Mucosa of descending colon (tissue), 3 donors: ENCODE measurements at regions not wholly inside any gene's neighbourhood (a gene's known extent, or its start where the extent isn't known, plus 50 kb on each side); places are given as distances from the start of the nearest gene placed in this dataset.
A peak's percentile ranks its signal among the peaks of the same experiment; 100 is the strongest.

Source experiments
- ATAC-seq: fragments of 200-7000 bp; cut with Tn5 transposase; one replicate; pipeline ENCODE4 v1.9.1; 2020; ENCODE audit warnings: mild to moderate bottlenecking, moderate library complexity
- DNase-seq, 3 donors: peaks; one replicate each; pipeline ENCODE4 v3.0.0-alpha.2; 2020
- H3K36me3 ChIP-seq: fragments of 200-600 bp; one replicate; pipeline ENCODE4 v1.8.0; 2021; ENCODE audit warnings: low read depth, mild to moderate bottlenecking
- H3K4me1 ChIP-seq: fragments of 200-600 bp; one replicate; pipeline ENCODE4 v1.8.0; 2021; ENCODE audit warnings: low read depth, mild to moderate bottlenecking
- H3K4me3 ChIP-seq: fragments of 200-600 bp; one replicate; pipeline ENCODE4 v1.8.0; 2021; ENCODE audit warnings: mild to moderate bottlenecking
- H3K9me3 ChIP-seq: fragments of 200-600 bp; one replicate; pipeline ENCODE4 v1.8.0; 2021; ENCODE audit warnings: mild to moderate bottlenecking
- intact Hi-C, 2 donors: fragments of 100-400 bp; cut with DNase I in 1 of 2; cut with micrococcal nuclease in 1 of 2; formaldehyde crosslinking; loops; one replicate each; pipeline versions ENCODE4 v1.11.0 to v1.11.1; 2022; cut with DNase I, micrococcal nuclease
- TF ChIP-seq, protein P1 (sequence below): fragments of 200-600 bp; IDR thresholded peaks from one replicate; pipeline ENCODE4 v1.8.0; 2022; ENCODE audit warnings: antibody characterized with exemption, mild to moderate bottlenecking
- donor health status: DM: no; HTN: no; CAD: no; lungs with moderate emphysema.
- donor health status: DM: no; HTN: no; CAD: no.
- donor health status: DM: no; HTN: yes; CAD: no.

DNA sequence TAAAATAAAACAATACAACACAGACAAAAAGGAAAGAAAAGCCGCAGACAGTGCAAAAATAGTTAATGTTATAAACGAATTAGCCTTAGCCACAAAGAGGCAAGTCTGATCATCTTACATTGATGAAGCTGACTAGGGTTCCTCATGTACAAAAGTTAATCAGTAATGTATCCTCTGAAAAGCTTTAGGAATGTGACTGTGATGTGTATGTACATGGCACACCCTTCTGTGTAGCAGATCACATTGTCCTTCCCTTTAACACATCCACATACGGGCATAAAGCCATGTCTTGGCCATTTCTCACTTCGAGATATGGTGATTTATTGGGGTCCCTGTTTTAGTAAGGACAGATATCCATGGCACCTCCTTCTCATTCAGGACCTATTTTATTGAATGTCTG is 1327.5 kb upstream of the CDH8 start:
- no peak for DNase-seq
- TF ChIP-seq, protein P1, sequence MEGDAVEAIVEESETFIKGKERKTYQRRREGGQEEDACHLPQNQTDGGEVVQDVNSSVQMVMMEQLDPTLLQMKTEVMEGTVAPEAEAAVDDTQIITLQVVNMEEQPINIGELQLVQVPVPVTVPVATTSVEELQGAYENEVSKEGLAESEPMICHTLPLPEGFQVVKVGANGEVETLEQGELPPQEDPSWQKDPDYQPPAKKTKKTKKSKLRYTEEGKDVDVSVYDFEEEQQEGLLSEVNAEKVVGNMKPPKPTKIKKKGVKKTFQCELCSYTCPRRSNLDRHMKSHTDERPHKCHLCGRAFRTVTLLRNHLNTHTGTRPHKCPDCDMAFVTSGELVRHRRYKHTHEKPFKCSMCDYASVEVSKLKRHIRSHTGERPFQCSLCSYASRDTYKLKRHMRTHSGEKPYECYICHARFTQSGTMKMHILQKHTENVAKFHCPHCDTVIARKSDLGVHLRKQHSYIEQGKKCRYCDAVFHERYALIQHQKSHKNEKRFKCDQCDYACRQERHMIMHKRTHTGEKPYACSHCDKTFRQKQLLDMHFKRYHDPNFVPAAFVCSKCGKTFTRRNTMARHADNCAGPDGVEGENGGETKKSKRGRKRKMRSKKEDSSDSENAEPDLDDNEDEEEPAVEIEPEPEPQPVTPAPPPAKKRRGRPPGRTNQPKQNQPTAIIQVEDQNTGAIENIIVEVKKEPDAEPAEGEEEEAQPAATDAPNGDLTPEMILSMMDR: no peak
- H3K4me3 ChIP-seq: no peak overlapping the region
- intact Hi-C loops: no loop called here
- no peaks in the 10 kb centered on the region for H3K36me3 ChIP-seq
- H3K9me3 ChIP-seq: no peaks in the 10 kb centered on the region
- ATAC-seq: peak; percentile 66
- peaks cover 5% of the 10 kb centered on the region for H3K4me1 ChIP-seq

GRCh38 chr16:63361032-63361624 is 1324.9 kb upstream of the CDH8 start:
- intact Hi-C loops: no loop called here
- TF ChIP-seq, protein P1: peak; percentile 51
- no peaks in the 10 kb centered on the region for H3K36me3 ChIP-seq
- H3K9me3 ChIP-seq: no peaks in the 10 kb centered on the region
- peak in 1 of 3 donors; percentile 38 for DNase-seq
- H3K4me1 ChIP-seq: peaks cover 5% of the 10 kb centered on the region
- peak; percentile 42 for ATAC-seq
- H3K4me3 ChIP-seq: no peak overlapping the region

DNA sequence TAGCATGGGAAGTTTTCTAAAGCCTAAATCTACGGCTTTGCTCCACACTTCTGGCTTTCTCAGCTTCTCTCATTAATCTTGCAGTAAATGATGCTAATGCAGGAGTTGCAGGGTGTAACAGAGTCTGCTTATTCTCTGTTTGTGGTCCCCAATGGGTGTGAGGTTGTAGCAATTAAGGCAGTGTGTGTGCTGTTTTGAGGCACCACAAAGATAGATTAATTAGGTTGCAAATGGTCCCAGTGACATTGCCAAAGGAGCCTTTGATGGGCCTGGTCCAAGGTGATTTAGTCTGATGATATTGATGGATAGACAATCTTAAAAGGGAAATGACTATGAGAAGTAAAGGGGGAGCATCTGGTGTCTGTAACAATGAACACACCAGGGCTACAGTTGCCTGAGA is 1313.7 kb upstream of the CDH8 start:
- TF ChIP-seq, protein P1: no peak
- no peaks in the 10 kb centered on the region for H3K36me3 ChIP-seq
- no peaks in the 10 kb centered on the region for H3K9me3 ChIP-seq
- no peak overlapping the region for H3K4me3 ChIP-seq
- intact Hi-C loops: no loop called here
- no peak for ATAC-seq
- H3K4me1 ChIP-seq: no peaks in the 10 kb centered on the region
- DNase-seq: no peak

DNA sequence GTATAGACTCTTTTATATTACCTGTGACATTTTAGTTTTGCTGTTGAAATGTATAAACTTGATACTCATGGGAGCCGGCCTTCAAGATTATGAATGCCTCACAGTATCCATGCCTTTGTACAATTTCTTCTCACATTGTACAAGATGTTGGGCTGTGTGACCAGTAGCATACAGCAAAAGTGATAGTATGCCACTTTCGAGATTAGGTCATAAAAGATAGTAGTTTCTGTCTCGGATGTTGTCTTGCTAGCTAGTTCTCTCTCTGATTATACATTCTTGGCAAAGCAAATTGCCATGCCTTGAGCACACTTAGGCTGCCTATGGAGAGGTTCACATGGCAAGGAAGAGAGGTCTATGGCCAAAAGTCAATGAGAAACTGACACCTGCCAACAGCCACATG is 1309.8 kb upstream of the CDH8 start:
- ATAC-seq (no peak), DNase-seq (no peak)
- Histone ChIP-seq H3K4me3 (no peak overlapping the region), H3K36me3 (no peaks in the 10 kb centered on the region), H3K9me3 (no peaks in the 10 kb centered on the region), H3K4me1 (no peaks in the 10 kb centered on the region)
- TF ChIP-seq, protein P1: no peak
- intact Hi-C loops: no loop called here

DNA sequence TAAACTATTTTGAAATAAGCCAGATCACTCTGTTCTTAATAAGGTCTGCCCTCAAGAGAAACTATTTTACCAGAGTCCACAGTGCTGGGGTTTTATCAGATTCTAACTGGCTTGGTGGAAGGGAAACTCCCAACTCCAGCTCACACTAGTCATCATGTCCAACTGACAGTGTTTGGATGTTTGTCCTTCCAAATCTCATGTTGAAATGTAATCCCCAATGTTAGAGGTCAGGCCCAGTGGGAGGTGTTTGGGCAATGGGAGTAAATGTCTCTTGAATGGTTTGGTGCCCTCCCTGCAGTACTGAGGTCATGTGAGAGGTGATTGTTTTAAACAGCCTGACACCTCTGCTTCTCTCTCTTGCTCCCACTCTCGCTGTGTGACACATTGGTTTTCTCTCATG is 1301.0 kb upstream of the CDH8 start:
- intact Hi-C loops: no loop called here
- no peak overlapping the region for H3K4me3 ChIP-seq

More for the DNA sequence above, 1301.0 kb upstream of the CDH8 start:
- ATAC-seq (no peak), DNase-seq (no peak)
- Histone ChIP-seq H3K4me1 (no peaks in the 10 kb centered on the region), H3K36me3 (no peaks in the 10 kb centered on the region), H3K9me3 (no peaks in the 10 kb centered on the region)
- TF ChIP-seq, protein P1: no peak
